ENCODE measurements at regions not wholly inside any gene's neighbourhood (a gene's known extent, or its start where the extent isn't known, plus 50 kb on each side); places are given as distances from the start of the nearest gene placed in this dataset.

DNA sequence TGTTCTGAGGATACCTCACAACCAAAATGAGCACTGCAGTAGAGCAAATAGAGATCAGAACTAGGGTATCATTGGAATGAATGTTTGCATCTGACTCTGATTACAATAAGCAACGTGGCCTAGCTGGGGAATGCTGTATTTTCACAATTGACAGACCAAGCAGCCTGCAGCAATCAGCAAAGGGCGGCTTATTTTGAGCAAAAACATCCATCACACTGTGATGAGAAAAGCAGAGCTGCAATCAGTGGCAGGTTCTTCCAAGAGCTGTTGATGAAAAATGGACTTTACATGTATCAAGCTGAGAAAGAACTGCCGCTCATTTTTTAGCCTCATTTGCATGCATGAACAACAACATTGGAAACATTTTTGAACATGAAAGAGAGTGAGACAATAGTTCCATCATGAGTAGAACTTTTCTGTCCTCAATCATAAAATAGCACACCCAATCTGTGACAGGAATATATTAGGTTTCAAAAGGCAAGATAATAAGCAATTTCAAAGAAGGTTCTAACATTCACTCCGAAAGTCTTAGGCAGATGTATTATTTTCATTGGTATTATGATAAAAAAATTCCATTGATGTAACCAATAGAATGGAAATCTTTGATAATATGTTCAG, 249.7 kb upstream of the FBXO33 start:
- ATAC-seq (no peak), DNase-seq (no peak)
- Mint-ChIP-seq H3K36me3 (ENCODE audit: low read depth) (no peaks in the 10 kb centered on the region), H3K27ac (peak overlapping the region; percentile 25), H3K9me3 (peaks cover 2% of the 10 kb centered on the region), H3K4me1 (ENCODE audit: low read depth) (peaks cover 12% of the 10 kb centered on the region), H3K4me3 (no peak overlapping the region), H3K27me3 (no peaks in the 10 kb centered on the region)
- ChIA-PET POLR2A (no interaction called here), CTCF (no interaction called here)
- TF ChIP-seq, protein P1, sequence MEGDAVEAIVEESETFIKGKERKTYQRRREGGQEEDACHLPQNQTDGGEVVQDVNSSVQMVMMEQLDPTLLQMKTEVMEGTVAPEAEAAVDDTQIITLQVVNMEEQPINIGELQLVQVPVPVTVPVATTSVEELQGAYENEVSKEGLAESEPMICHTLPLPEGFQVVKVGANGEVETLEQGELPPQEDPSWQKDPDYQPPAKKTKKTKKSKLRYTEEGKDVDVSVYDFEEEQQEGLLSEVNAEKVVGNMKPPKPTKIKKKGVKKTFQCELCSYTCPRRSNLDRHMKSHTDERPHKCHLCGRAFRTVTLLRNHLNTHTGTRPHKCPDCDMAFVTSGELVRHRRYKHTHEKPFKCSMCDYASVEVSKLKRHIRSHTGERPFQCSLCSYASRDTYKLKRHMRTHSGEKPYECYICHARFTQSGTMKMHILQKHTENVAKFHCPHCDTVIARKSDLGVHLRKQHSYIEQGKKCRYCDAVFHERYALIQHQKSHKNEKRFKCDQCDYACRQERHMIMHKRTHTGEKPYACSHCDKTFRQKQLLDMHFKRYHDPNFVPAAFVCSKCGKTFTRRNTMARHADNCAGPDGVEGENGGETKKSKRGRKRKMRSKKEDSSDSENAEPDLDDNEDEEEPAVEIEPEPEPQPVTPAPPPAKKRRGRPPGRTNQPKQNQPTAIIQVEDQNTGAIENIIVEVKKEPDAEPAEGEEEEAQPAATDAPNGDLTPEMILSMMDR (IDR thresholded peaks at IDR 0.05): no peak
- intact Hi-C loops (cut with micrococcal nuclease): no loop called here

DNA sequence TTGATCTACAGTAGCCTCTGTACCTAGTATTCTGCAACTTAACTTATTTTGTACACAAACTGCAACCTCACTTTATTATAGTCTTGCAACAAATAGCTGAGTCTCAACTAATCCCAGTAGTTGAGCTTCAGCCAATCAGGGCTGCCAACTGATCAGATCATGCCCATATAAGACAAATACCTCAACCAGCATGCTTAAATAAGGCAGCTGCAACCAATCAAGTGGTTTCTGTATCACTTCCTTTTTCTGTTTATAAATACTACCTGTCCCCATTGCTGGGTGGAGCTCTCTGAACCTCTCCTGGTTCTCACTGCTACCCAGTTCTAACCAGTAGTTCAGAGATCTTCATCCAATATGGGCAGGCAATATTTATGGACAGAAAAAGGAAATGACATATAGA, 248.5 kb upstream of the FBXO33 start:
- no peak for ATAC-seq
- Mint-ChIP-seq H3K4me3 (no peak overlapping the region), H3K27me3 (no peaks in the 10 kb centered on the region), H3K4me1 (ENCODE audit: low read depth) (peaks cover 12% of the 10 kb centered on the region), H3K27ac (no peak overlapping the region), H3K36me3 (ENCODE audit: low read depth) (no peaks in the 10 kb centered on the region), H3K9me3 (no peaks in the 10 kb centered on the region)
- DNase-seq: no peak
- CTCF ChIA-PET: interaction anchor here (1.2 kb wide), 1 partner anchor 25 kb away, joined by 3 read pairs; no protein-coding TSS in a partner anchor
- TF ChIP-seq, protein P1 (IDR thresholded peaks at IDR 0.05): no peak
- POLR2A ChIA-PET: no interaction called here
- intact Hi-C loops (cut with micrococcal nuclease): no loop called here

DNA sequence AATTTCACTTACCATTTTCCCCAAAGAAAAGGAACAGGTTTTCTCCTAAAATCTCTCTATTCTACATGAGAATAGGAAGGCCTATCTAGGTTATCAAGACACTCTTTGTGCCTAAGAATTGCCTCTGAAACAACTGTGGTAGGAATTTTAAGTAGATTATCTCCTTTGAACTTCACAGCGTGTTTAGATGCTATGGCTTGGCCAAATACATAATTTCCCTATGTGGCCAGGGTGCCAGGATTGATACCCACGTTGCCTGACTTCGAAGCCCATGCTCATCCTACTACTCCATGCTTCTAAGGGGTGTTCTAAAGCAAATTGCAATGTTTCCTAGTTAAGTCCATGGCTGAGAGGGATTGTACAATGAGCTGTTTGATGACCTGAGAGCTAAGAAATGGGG, 241.5 kb upstream of the FBXO33 start:
- TF ChIP-seq, protein P1 (IDR thresholded peaks at IDR 0.05): no peak
- no peak for DNase-seq
- Mint-ChIP-seq H3K27me3 (no peaks in the 10 kb centered on the region), H3K36me3 (ENCODE audit: low read depth) (no peaks in the 10 kb centered on the region), H3K27ac (no peak overlapping the region), H3K4me1 (ENCODE audit: low read depth) (no peaks in the 10 kb centered on the region), H3K4me3 (no peak overlapping the region), H3K9me3 (no peaks in the 10 kb centered on the region)
- ChIA-PET POLR2A (no interaction called here), CTCF (no interaction called here)
- ATAC-seq: no peak
- intact Hi-C loops (cut with micrococcal nuclease): no loop called here

DNA sequence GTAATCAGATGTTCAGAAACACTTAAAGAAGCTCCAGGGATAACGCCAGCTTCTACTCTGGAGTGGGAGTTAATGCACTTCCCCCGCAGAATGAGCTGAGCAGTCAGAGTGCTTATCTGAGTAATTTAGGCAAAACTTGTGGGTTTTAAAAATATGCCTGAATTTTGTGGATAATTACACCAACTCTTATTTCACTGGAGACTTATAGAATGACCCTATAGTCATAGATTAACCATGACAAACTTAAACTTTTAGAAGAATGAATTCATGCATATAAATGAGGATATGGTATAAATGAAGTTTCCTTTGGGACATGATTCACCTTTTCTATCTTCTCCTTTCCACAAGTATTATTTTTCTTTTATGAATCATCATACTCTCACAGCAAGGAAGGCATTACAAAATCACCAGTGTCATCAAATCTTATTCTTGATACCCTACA, 241.1 kb upstream of the FBXO33 start:
- H3K27ac Mint-ChIP-seq: no peak overlapping the region
- ATAC-seq: peak; percentile 17
- intact Hi-C loops (cut with micrococcal nuclease): no loop called here
- H3K4me3 Mint-ChIP-seq: no peak overlapping the region
- POLR2A ChIA-PET: no interaction called here
- H3K36me3 Mint-ChIP-seq (ENCODE audit: low read depth): no peaks in the 10 kb centered on the region
- DNase-seq: no peak
- no peaks in the 10 kb centered on the region for H3K9me3 Mint-ChIP-seq
- CTCF ChIA-PET: no interaction called here
- H3K4me1 Mint-ChIP-seq (ENCODE audit: low read depth): peaks cover 4% of the 10 kb centered on the region
- TF ChIP-seq, protein P1 (IDR thresholded peaks at IDR 0.05): no peak
- H3K27me3 Mint-ChIP-seq: no peaks in the 10 kb centered on the region

DNA sequence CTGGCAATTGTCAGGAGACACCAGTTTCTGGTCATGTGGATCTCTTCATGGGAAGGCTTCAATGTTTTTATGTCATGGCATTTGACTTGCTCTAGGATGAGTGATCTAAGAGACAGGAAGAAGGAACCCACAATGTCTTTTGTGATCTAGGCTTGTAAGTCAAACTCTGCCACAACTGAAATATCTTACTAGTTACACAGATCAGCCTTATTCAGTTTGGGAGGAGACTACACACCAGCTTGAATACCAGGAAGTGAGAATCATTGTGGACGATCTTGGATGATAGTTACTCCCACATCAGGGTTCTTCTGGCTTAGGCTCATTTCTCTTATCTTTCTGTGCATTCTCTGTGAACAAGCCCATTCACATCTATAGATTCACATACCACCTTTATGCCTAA, 236.2 kb upstream of the FBXO33 start:
- H3K9me3 Mint-ChIP-seq: peaks cover 2% of the 10 kb centered on the region
- H3K27ac Mint-ChIP-seq: no peak overlapping the region
- ChIA-PET CTCF (no interaction called here), POLR2A (no interaction called here)
- peaks cover 5% of the 10 kb centered on the region for H3K4me1 Mint-ChIP-seq (ENCODE audit: low read depth)
- H3K36me3 Mint-ChIP-seq (ENCODE audit: low read depth): no peaks in the 10 kb centered on the region
- no peak overlapping the region for H3K4me3 Mint-ChIP-seq
- no peaks in the 10 kb centered on the region for H3K27me3 Mint-ChIP-seq
- TF ChIP-seq, protein P1 (IDR thresholded peaks at IDR 0.05): no peak
- no peak for ATAC-seq
- intact Hi-C loops (cut with micrococcal nuclease): no loop called here
- DNase-seq: no peak
